Esophagus muscularis mucosa (tissue), 3 donors: ENCODE measurements at regions not wholly inside any gene's neighbourhood (a gene's known extent, or its start where the extent isn't known, plus 50 kb on each side); places are given as distances from the start of the nearest gene placed in this dataset.

Experiments
- CTCF ChIP-seq, 3 experiments: fragments of 200-600 bp in 2 of 3; fragments of 450-650 bp in 1 of 3; sonication (generic) in 2 of 3; IDR thresholded peaks; one replicate each; pipeline ENCODE4 v1.5.1; 2017 to 2019; ENCODE audit warnings: antibody characterized with exemption in 3 of 3, mild to moderate bottlenecking in 2 of 3, moderate library complexity in 1 of 3
- POLR2A ChIP-seq: fragments of 450-650 bp; IDR thresholded peaks from one replicate; pipeline ENCODE4 v1.6.1; 2017; ENCODE audit warnings: antibody characterized with exemption, moderate library complexity, mild to moderate bottlenecking, low read depth
- POLR2AphosphoS5 ChIP-seq, 2 donors: sonication (generic); formaldehyde crosslinking; IDR thresholded peaks; one replicate each; pipeline ENCODE4 v1.6.1; 2017; ENCODE audit warnings: antibody characterized with exemption in 2 of 2

- no peak for TF ChIP-seq CTCF (IDR thresholded peaks at IDR 0.05)
- no peak for TF ChIP-seq POLR2AphosphoS5 (IDR thresholded peaks at IDR 0.05)
- no peak for TF ChIP-seq POLR2A
Observed at GRCh38 chr9:78584589-78584988, 287.7 kb downstream of the PSAT1 start.
